Mucosa of descending colon (tissue), 3 donors: ENCODE measurements at regions not wholly inside any gene's neighbourhood (a gene's known extent, or its start where the extent isn't known, plus 50 kb on each side); places are given as distances from the start of the nearest gene placed in this dataset.

Source experiments
- ATAC-seq: fragments of 200-7000 bp; cut with Tn5 transposase; one replicate; pipeline ENCODE4 v1.9.1; 2020; ENCODE audit warnings: mild to moderate bottlenecking, moderate library complexity
- DNase-seq, 3 donors: peaks; one replicate each; pipeline ENCODE4 v3.0.0-alpha.2; 2020
- H3K36me3 ChIP-seq: fragments of 200-600 bp; one replicate; pipeline ENCODE4 v1.8.0; 2021; ENCODE audit warnings: low read depth, mild to moderate bottlenecking
- H3K4me1 ChIP-seq: fragments of 200-600 bp; one replicate; pipeline ENCODE4 v1.8.0; 2021; ENCODE audit warnings: low read depth, mild to moderate bottlenecking
- H3K4me3 ChIP-seq: fragments of 200-600 bp; one replicate; pipeline ENCODE4 v1.8.0; 2021; ENCODE audit warnings: mild to moderate bottlenecking
- H3K9me3 ChIP-seq: fragments of 200-600 bp; one replicate; pipeline ENCODE4 v1.8.0; 2021; ENCODE audit warnings: mild to moderate bottlenecking
- intact Hi-C, 2 donors: fragments of 100-400 bp; cut with DNase I in 1 of 2; cut with micrococcal nuclease in 1 of 2; formaldehyde crosslinking; loops; one replicate each; pipeline versions ENCODE4 v1.11.0 to v1.11.1; 2022; cut with DNase I, micrococcal nuclease
- TF ChIP-seq, protein P1 (sequence below): fragments of 200-600 bp; IDR thresholded peaks from one replicate; pipeline ENCODE4 v1.8.0; 2022; ENCODE audit warnings: antibody characterized with exemption, mild to moderate bottlenecking
- donor health status: DM: no; HTN: no; CAD: no; lungs with moderate emphysema.
- donor health status: DM: no; HTN: no; CAD: no.
- donor health status: DM: no; HTN: yes; CAD: no.

DNA sequence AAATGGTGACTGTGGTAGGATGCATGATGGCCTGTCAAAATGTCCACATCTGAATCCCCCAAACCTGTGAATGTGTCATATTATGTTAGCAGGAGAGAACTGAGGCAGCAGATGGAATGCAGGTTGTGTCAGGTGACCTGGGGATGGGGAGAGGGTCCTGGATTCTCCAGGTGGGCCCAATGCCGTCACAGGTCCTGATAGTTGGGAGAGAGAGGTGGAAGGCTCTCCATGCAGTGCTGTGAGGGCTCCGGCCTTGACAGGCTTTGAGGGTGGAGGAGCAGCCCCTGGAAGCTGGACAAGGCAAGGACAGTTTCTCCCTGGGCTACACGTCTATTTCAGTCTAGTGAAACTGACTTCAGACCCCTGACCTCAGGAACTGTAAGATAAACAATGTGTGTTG lies 330.9 kb upstream of the ZNF32 start:
- no peak for ATAC-seq
- TF ChIP-seq, protein P1, sequence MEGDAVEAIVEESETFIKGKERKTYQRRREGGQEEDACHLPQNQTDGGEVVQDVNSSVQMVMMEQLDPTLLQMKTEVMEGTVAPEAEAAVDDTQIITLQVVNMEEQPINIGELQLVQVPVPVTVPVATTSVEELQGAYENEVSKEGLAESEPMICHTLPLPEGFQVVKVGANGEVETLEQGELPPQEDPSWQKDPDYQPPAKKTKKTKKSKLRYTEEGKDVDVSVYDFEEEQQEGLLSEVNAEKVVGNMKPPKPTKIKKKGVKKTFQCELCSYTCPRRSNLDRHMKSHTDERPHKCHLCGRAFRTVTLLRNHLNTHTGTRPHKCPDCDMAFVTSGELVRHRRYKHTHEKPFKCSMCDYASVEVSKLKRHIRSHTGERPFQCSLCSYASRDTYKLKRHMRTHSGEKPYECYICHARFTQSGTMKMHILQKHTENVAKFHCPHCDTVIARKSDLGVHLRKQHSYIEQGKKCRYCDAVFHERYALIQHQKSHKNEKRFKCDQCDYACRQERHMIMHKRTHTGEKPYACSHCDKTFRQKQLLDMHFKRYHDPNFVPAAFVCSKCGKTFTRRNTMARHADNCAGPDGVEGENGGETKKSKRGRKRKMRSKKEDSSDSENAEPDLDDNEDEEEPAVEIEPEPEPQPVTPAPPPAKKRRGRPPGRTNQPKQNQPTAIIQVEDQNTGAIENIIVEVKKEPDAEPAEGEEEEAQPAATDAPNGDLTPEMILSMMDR: no peak
- intact Hi-C loops: no loop called here
- Histone ChIP-seq H3K9me3 (no peaks in the 10 kb centered on the region), H3K4me1 (no peaks in the 10 kb centered on the region), H3K36me3 (no peaks in the 10 kb centered on the region), H3K4me3 (no peak overlapping the region)
- DNase-seq: no peak

DNA sequence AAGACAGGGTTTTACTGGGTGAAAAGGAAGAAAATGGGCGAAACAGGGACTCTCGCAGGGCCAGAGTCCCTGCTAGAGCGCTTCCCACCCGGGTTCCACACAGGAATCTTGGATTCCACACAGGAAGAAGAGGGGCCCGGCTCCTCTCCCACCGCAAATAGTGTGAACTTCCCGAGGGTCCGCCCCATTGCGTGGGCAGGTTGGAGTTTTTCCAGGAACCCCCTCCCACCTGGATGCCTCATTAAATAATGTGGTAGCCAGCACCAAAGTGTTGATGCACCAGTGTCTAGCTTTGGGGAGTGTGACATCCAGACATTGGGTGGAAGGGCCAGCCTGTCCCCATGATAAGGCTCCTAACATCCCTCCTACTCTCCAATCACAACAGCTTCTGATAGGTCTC lies 330.3 kb upstream of the ZNF32 start:
- Histone ChIP-seq H3K9me3 (no peaks in the 10 kb centered on the region), H3K4me3 (no peak overlapping the region), H3K36me3 (no peaks in the 10 kb centered on the region), H3K4me1 (no peaks in the 10 kb centered on the region)
- intact Hi-C loops: no loop called here
- ATAC-seq (no peak), DNase-seq (no peak)
- TF ChIP-seq, protein P1: no peak

DNA sequence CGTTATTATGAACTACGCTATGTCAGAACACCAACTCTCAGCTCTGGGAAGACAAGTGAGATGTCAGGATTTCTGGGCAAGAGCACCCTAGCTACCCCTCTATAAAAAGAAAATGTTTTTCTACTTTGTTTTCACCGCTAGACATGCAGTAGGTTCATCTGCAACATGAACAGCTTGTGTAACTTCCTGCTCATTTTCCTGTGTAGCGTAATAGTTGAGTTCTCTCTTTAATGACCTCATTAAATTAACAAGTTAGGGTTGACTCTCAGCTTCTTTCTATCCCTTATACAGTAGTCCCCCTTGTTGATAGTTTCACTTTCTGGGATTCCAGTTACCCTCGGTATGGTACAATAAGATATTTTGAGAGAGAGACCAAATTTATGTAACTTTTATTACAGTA lies 329.4 kb upstream of the ZNF32 start:
- Histone ChIP-seq H3K4me3 (no peak overlapping the region), H3K4me1 (no peaks in the 10 kb centered on the region), H3K36me3 (no peaks in the 10 kb centered on the region), H3K9me3 (no peaks in the 10 kb centered on the region)
- intact Hi-C loops: no loop called here
- DNase-seq (no peak), ATAC-seq (no peak)
- TF ChIP-seq, protein P1: no peak

DNA sequence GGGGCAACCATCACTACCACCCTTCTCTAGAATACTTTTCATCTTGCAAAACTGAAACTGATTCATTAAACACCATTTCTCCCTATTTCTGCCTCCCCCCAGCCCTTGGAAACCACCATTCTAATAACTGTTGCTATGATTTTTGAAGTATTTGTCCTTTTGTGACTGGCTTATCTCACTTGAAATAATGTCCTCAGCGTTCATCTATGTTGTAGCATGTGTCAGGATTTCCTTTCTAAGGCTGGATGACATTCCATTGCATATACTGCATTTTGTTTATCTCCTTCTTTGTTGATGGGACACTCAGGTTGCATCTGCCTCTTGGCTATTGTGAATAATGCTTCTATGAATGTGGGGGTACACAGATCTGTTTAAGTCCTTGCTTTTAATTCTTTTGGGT lies 327.6 kb upstream of the ZNF32 start:
- intact Hi-C loops: no loop called here
- no peaks in the 10 kb centered on the region for H3K9me3 ChIP-seq
- H3K4me3 ChIP-seq: no peak overlapping the region
- no peaks in the 10 kb centered on the region for H3K4me1 ChIP-seq
- no peak for ATAC-seq
- no peak for DNase-seq
- H3K36me3 ChIP-seq: no peaks in the 10 kb centered on the region
- TF ChIP-seq, protein P1: no peak

DNA sequence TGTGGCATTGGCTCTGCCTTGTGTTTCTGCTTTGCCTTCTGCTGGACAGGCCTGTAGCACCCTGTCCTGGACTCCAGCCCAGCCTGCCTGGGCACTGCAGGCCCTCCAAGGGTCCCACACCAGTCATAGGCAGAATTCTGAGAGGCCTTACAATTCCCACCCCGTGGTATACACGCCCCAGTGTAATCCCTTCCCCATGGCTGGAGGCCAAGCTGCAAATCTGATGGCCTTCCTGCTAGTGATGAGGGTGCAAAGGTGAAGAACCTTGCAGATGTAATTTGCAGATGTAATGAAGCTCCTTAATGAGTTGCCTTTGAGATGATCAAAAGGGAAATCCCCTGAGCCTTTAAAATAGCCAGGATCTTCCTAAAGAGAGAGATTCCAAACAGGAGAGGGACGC lies 325.1 kb upstream of the ZNF32 start:
- no peak for DNase-seq
- intact Hi-C loops: no loop called here
- no peaks in the 10 kb centered on the region for H3K4me1 ChIP-seq
- H3K36me3 ChIP-seq: no peaks in the 10 kb centered on the region
- TF ChIP-seq, protein P1: no peak
- H3K4me3 ChIP-seq: no peak overlapping the region
- ATAC-seq: no peak
- H3K9me3 ChIP-seq: no peaks in the 10 kb centered on the region

DNA sequence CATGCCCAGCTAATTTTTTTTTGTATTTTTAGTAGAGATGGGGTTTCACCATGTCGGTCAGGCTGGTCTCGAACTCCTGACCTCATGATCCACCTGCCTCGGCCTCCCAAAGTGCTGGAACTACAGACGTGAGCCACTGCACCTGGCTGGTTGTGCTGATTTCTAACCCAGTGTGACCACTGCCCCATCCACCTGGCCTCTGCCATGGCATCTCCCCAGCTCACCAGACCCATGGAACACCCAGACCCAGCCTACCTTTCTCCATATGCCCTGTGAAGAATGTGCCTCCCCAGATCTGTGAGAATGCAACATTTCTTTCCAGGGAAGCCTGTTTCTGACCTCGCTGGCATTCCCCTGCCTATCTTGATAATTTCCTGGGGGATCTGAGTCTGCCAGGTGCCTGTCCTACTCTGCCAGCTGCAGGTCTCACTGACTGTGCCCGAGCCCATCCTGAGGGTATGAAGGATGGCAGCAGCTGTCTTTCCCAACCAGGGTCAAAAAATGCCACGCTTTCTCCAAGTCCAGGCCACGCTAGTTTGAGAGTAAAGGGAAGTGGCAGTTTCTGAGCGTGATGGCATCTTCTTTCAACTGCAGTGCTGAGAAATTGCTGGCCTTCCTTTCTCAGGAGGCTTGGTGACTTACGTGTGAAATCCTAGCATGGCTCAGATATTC lies 324.4 kb upstream of the ZNF32 start:
- TF ChIP-seq, protein P1: no peak

More for the DNA sequence above, 324.4 kb upstream of the ZNF32 start:
- intact Hi-C loops: no loop called here
- DNase-seq: no peak
- no peaks in the 10 kb centered on the region for H3K4me1 ChIP-seq
- H3K9me3 ChIP-seq: no peaks in the 10 kb centered on the region
- no peaks in the 10 kb centered on the region for H3K36me3 ChIP-seq
- no peak overlapping the region for H3K4me3 ChIP-seq
- ATAC-seq: no peak
